ENCODE measurements at regions not wholly inside any gene's neighbourhood (a gene's known extent, or its start where the extent isn't known, plus 50 kb on each side); places are given as distances from the start of the nearest gene placed in this dataset.

GRCh38 chr7:155969192-155969929 is 157.1 kb upstream of the SHH start:
- Mint-ChIP-seq H3K9me3 (peaks cover 2% of the 10 kb centered on the region), H3K4me3 (no peak overlapping the region), H3K27me3 (peaks cover 4% of the 10 kb centered on the region), H3K36me3 (ENCODE audit: low read depth) (no peaks in the 10 kb centered on the region), H3K4me1 (ENCODE audit: low read depth) (peaks cover 9% of the 10 kb centered on the region), H3K27ac (no peak overlapping the region)
- ChIA-PET POLR2A (no interaction called here), CTCF (interaction anchor here (1.3 kb wide), 1 partner anchor 35 kb away, joined by 3 read pairs; no protein-coding TSS in a partner anchor)
- intact Hi-C loops (cut with micrococcal nuclease) = no loop called here
- TF ChIP-seq, protein P1, sequence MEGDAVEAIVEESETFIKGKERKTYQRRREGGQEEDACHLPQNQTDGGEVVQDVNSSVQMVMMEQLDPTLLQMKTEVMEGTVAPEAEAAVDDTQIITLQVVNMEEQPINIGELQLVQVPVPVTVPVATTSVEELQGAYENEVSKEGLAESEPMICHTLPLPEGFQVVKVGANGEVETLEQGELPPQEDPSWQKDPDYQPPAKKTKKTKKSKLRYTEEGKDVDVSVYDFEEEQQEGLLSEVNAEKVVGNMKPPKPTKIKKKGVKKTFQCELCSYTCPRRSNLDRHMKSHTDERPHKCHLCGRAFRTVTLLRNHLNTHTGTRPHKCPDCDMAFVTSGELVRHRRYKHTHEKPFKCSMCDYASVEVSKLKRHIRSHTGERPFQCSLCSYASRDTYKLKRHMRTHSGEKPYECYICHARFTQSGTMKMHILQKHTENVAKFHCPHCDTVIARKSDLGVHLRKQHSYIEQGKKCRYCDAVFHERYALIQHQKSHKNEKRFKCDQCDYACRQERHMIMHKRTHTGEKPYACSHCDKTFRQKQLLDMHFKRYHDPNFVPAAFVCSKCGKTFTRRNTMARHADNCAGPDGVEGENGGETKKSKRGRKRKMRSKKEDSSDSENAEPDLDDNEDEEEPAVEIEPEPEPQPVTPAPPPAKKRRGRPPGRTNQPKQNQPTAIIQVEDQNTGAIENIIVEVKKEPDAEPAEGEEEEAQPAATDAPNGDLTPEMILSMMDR (IDR thresholded peaks at IDR 0.05) = no peak
- no peak for DNase-seq
- no peak for ATAC-seq

DNA sequence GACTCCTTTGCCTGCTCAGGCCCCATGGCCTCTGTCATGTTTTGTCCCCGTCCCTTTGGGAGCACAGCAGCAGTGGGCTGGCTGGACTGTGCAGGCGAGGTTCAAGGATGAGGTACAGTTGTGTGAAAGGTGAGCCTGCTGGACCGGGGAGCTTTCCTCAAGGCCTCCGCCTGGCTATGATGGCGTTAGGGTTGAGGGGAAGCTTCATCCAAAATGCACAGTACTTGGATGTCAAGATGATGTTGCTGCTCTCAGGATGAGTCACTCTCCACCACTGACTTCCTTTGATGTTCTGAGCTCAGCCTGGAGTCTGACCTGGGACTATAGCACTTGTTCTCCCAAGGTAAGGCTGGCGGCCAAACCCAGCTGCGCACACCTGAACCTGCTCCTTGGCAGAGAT is 152.7 kb upstream of the SHH start:
- TF ChIP-seq, protein P1 (IDR thresholded peaks at IDR 0.05) = no peak
- Mint-ChIP-seq H3K27me3 (peaks cover 7% of the 10 kb centered on the region), H3K36me3 (ENCODE audit: low read depth) (no peaks in the 10 kb centered on the region), H3K9me3 (peaks cover 2% of the 10 kb centered on the region), H3K4me3 (no peak overlapping the region), H3K4me1 (ENCODE audit: low read depth) (peaks cover 28% of the 10 kb centered on the region), H3K27ac (no peak overlapping the region)
- ChIA-PET POLR2A (interaction anchor here (1.2 kb wide), 1 partner anchor 13 kb away, joined by 3 read pairs; no protein-coding TSS in a partner anchor), CTCF (no interaction called here)
- DNase-seq (peak; percentile 60), ATAC-seq (peak; percentile 77)
- intact Hi-C loops (cut with micrococcal nuclease) = no loop called here

- H3K9me3 Mint-ChIP-seq = peaks cover 2% of the 10 kb centered on the region
- H3K27me3 Mint-ChIP-seq = peaks cover 7% of the 10 kb centered on the region
- H3K4me3 Mint-ChIP-seq = no peak overlapping the region
- ChIA-PET POLR2A (no interaction called here), CTCF (no interaction called here)
- ATAC-seq (no peak), DNase-seq (no peak)
- H3K36me3 Mint-ChIP-seq (ENCODE audit: low read depth) = no peaks in the 10 kb centered on the region
- intact Hi-C loops (cut with micrococcal nuclease) = no loop called here
- H3K4me1 Mint-ChIP-seq (ENCODE audit: low read depth) = peaks cover 28% of the 10 kb centered on the region
- TF ChIP-seq, protein P1 (IDR thresholded peaks at IDR 0.05) = no peak
- no peak overlapping the region for H3K27ac Mint-ChIP-seq
Observed at GRCh38 chr7:155964543-155964942, 152.3 kb upstream of the SHH start.

- intact Hi-C loops (cut with micrococcal nuclease) = no loop called here
- DNase-seq (no peak), ATAC-seq (no peak)
- POLR2A ChIA-PET = no interaction called here
- peak overlapping the region; percentile 18 for H3K27ac Mint-ChIP-seq
- no peaks in the 10 kb centered on the region for H3K36me3 Mint-ChIP-seq (ENCODE audit: low read depth)
- peaks cover 28% of the 10 kb centered on the region for H3K4me1 Mint-ChIP-seq (ENCODE audit: low read depth)
- CTCF ChIA-PET = no interaction called here
- H3K4me3 Mint-ChIP-seq = no peak overlapping the region
- peaks cover 2% of the 10 kb centered on the region for H3K9me3 Mint-ChIP-seq
- TF ChIP-seq, protein P1 (IDR thresholded peaks at IDR 0.05) = no peak
- peaks cover 7% of the 10 kb centered on the region for H3K27me3 Mint-ChIP-seq
Observed at GRCh38 chr7:155963771-155964195, 151.5 kb upstream of the SHH start.

- no peak overlapping the region for H3K27ac Mint-ChIP-seq
Observed at GRCh38 chr7:155963356-155963755, 151.1 kb upstream of the SHH start.

More at GRCh38 chr7:155963356-155963755, 151.1 kb upstream of the SHH start:
- peaks cover 28% of the 10 kb centered on the region for H3K4me1 Mint-ChIP-seq (ENCODE audit: low read depth)
- no peak overlapping the region for H3K4me3 Mint-ChIP-seq
- H3K36me3 Mint-ChIP-seq (ENCODE audit: low read depth) = no peaks in the 10 kb centered on the region
- CTCF ChIA-PET = no interaction called here
- intact Hi-C loops (cut with micrococcal nuclease) = no loop called here
- no peak for DNase-seq
- TF ChIP-seq, protein P1 (IDR thresholded peaks at IDR 0.05) = no peak
- peaks cover 7% of the 10 kb centered on the region for H3K27me3 Mint-ChIP-seq
- no peak for ATAC-seq
- H3K9me3 Mint-ChIP-seq = peaks cover 2% of the 10 kb centered on the region
- POLR2A ChIA-PET = no interaction called here
